ENCODE measurements at regions not wholly inside any gene's neighbourhood (a gene's known extent, or its start where the extent isn't known, plus 50 kb on each side); places are given as distances from the start of the nearest gene placed in this dataset.

DNA sequence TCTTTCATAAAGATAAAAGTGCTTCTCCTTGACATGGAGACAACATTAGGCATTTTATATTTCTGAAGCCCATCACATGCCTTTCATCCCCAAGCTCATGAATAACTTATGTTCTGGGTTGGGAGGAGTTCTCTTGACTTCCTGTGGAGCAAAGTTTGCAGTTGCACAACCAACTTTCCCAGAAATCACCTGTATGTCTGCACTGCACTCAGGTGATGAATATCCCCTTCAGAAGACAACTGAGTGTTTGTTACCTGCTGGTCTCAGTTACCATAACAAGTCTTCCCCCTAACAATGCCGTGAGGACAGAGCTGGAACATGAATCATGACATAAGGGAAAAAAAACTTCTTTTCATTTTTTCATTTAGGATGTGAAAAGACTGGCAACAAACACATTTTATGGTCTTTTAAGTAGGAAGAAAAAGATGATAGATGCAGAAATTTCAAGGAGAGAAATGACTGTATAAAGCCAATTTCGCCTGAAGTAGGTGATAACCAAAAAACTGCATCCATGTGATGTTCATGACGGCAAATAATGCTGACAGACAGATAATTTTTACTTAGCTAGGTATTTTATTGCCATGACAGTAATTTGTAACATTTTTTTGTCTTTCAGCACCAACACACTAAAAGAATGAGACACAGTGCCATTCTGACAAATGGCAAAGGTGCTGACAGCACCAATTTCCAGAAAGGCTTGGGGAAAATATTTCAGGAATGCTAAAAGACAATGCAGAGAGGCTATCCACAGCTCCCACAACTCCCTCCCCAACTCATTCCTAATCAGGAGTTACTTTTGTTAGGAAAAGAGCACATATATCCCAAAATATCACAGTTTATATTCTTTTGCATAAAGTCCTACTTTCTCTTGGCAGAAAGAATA, 656.3 kb downstream of the PRELID2 start:
- DNase-seq: no peak

- DNase-seq: no peak
Observed at GRCh38 chr5:145176041-145176440, 659.1 kb downstream of the PRELID2 start.

DNA sequence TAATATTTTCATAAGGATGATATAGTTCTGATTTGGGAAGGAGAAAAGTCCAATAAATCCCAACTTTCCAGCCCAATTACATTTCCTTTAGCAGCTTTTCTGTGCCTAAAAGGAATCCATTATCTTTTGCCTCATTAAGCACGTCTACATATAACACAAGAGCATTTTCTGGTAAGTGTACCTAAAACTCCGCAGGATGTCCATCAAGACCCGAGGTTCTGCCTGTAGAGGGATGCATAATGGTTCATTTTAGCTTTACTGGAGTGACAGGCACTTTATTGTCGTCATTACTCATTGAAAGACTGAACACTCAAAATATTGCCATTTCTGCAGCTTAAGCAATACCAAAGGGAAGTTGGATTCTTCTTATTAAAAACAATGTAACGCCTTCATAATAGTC, 669.0 kb downstream of the PRELID2 start:
- no peak for DNase-seq

GRCh38 chr5:145163876-145164275, 671.3 kb downstream of the PRELID2 start:
- DNase-seq: no peak

GRCh38 chr5:145162626-145163025, 672.5 kb downstream of the PRELID2 start:
- no peak for DNase-seq

- no peak for DNase-seq
Observed at GRCh38 chr5:145161391-145161790, 673.8 kb downstream of the PRELID2 start.

GRCh38 chr5:145160679-145161078, 674.5 kb downstream of the PRELID2 start:
- no peak for DNase-seq

DNA sequence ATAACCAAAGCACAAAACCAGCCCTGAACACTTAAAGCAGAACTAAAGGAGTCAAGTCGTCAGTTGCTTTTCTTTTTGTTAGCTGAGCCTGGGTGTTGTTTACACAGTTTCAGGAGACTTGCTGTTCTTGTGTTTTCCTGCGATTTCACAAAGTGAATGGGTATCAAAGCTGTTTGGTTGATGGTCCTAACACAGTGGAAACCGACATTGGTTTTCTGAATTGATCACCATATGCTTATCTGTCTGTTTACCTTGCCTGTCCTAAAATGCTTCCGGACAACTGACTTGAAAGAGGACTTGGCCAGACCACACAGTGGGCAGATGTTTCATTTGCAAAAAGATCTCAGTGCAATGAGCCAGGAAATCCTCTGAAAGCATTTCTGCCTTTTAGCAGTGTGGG, 676.4 kb downstream of the PRELID2 start:
- DNase-seq: no peak

DNA sequence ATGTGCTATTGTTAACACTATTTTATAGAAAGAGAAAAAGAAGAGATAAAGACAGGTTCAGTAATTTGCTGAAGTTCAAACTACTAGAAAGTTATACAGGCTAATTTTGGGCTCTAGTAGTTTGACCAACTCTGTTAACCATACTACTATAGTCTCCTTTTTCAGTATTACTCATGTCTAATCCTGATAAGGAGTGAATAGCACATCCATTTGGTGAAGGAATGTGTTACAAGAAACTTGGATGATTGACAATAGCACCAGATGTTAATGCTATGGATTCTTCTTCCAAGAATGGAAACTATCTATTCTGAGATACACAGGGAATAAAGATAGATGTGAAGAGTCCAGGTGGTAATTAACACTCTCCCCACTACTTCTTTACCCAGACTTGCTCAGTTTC, 677.3 kb downstream of the PRELID2 start:
- DNase-seq: no peak

- no peak for DNase-seq
Observed at GRCh38 chr5:145141534-145141933, 693.6 kb downstream of the PRELID2 start.

DNA sequence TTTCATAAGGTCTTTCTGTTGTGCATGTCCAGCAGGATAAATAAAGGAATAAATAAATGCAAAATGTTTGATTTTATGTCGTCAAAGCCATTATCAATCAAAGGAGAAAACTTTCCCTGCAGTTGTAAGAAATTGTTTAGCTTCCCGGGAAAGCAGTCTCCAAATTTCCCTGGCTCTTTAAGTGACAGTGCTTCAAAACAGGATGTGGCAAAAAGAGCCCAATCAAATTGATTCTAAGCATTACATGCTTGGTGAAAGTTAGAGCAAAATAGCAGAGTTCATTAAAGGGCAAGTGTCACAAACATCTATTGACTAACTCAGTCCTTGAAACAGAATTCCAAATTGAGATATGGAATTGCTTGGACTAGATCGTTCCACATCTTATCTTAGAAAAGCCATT, 704.1 kb downstream of the PRELID2 start:
- DNase-seq: no peak

DNA sequence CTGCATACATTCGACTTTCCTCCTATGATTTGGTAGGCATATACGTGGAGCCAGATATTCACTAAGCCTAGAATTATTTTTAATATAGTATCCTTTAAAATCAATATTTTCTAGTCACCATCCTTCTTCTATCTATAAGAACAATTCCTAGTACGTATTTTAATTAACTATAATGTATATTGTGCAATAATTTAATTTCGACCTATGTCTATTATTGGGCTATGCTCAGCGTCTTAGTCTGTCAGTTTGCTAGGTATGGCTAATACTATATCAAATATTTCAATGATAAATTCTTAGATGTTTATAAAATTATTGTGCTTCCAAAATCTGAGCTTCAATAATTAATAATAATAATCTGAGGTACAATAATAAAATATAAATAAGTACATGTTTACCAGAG, 705.3 kb downstream of the PRELID2 start:
- DNase-seq: no peak

DNA sequence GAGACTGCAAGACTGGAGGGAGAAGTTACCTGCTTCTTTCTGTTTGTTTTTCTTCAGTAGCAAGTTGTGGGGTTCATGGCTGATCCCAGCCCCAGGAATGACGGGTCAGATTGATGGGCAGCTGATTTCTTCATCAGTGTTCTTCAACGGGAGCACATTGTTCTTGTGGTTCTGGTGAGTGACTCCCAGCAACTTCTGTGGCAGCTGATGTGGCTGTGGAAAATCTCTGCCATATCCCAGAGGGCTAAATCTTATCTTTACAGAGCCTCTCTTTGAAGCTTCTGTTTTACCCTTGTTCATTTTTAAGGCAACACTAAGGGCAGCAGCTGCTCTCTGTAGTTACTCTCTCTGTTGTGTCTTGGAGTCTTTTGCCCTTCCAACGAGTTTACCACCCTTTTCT, 710.3 kb downstream of the PRELID2 start:
- no peak for DNase-seq

- DNase-seq: no peak
Observed at GRCh38 chr5:145118611-145119010, 716.5 kb downstream of the PRELID2 start.

GRCh38 chr5:145118127-145118526, 717.0 kb downstream of the PRELID2 start:
- DNase-seq: no peak

- no peak for DNase-seq
Observed at GRCh38 chr5:145117285-145117684, 717.9 kb downstream of the PRELID2 start.

DNA sequence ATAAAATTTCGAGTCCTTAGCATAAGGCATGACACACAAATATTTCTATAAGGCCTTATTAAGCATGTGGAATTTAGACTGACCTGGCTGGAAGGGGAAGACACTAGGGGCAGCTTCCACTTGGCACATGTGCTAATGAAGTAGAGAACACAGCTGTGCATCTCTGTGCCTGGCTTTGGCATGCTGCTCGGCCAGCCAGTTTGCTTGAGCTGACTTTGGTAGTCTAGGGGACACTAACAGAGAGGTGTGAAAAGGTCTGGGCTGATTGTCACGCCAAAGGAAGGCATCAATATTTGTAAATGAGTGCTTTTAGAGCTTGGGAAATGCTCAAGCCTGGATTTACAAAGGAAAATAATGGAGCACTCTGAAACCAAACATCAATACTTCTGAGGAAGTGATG, 723.7 kb downstream of the PRELID2 start:
- DNase-seq: no peak

- DNase-seq: no peak
Observed at GRCh38 chr5:145110834-145111233, 724.3 kb downstream of the PRELID2 start.

- DNase-seq: no peak
Observed at GRCh38 chr5:145110181-145110580, 725.0 kb downstream of the PRELID2 start.

DNA sequence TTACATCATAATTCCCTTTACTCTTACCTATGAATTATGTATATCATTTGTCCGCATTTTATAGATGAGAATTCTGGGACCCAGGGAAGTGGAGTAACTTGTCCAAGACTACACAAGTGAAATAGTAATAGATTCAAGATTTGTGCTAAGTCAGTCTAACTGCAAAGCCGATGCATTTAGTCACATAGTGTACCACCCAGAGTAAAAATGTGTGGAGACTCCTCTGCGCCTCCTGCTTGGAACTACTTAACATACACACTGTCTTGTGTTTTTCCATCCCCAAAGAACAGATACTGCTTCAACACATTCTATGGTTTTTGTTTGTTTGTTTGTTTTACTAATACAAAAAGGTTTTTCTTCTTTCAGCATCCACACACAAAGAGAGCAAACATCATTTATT, 729.8 kb downstream of the PRELID2 start:
- DNase-seq: no peak

DNA sequence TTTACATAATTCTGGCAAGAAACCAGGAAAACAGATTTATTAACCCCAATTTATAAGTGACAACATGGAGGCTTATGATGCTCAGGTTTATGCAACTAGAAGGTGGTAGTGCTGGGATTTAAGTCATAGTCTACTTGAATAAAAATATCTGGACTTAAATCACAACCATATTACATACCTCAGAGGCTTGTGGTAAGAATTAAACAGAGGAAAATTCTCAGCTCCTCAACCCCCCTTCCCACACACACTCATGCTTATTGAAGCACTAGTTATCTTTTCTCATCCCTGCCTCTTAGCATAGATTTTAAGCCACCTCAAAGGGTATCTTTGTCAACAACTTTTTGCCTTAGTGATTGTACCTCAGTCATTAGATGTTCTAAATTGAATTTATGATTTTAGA, 731.0 kb downstream of the PRELID2 start:
- no peak for DNase-seq

DNA sequence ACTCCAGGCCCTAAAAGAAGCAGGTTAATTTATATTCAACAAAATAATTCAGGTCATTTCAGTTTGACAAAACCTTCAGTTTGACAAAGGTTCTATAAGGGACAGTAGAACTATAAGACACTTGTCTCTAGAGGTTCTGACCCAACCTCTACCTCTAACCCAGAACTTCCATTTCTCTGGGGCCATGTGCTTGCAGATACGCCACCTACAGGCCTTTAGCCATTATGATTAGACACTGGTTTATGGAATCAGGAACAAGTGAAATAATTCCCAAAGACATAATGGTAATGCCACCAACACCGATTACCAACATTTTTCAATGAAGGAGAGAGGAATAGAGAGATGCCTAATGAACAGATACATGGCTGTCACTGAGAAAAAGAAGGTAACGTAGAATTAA, 733.9 kb downstream of the PRELID2 start:
- DNase-seq: no peak

- no peak for DNase-seq
Observed at GRCh38 chr5:145090115-145090514, 745.0 kb downstream of the PRELID2 start.

DNA sequence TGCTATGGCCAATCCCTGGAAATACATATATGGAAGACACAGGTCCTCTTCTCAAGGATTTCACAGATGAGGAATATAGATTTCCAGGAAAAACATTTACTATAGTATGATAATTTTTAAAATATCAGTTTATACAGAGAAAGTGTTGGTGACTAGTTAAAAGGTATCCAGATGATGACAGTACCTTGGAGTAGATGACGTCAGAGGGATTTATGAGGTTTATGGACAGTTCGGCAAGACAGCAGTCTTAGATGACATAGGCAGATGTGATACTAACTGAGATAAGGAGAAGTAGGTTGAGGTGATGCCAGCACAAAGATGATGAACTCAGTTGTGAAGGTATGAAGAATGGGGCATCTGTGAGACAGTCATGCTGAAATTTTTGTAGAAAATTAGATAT, 750.3 kb downstream of the PRELID2 start:
- no peak for DNase-seq

- DNase-seq: no peak
Observed at GRCh38 chr5:145077028-145077427, 758.1 kb downstream of the PRELID2 start.

All from occipital lobe (tissue), 1 donor.